ENCODE measurements at regions not wholly inside any gene's neighbourhood (a gene's known extent, or its start where the extent isn't known, plus 50 kb on each side); places are given as distances from the start of the nearest gene placed in this dataset.

GRCh38 chr14:101167428-101167827 lies 263.9 kb upstream of the RTL1 start:
- DNase-seq (ENCODE audit: low read depth, low spot score): peak; percentile 18
- Histone ChIP-seq H3K36me3 (ENCODE audit: control insufficient read depth in 1 of 2, insufficient read depth in 2 of 2, low read length in 2 of 2) (no peaks in the 10 kb centered on the region), H3K27ac (ENCODE audit: low read depth, low read length) (no peak overlapping the region), H3K4me1 (ENCODE audit: control insufficient read depth in 1 of 2, insufficient read depth in 2 of 2, low read length in 2 of 2) (no peaks in the 10 kb centered on the region), H3K9me2 (ENCODE audit: insufficient read depth) (no peaks in the 10 kb centered on the region), H3K9ac (ENCODE audit: low read length) (no peak overlapping the region), H3K79me2 (ENCODE audit: insufficient read depth, low read length) (no peaks in the 10 kb centered on the region), H3K4me2 (ENCODE audit: low read length) (no peak overlapping the region), H3K27me3 (ENCODE audit: insufficient read depth, low read length) (no peaks in the 10 kb centered on the region), H4K20me1 (ENCODE audit: insufficient read depth) (no peaks in the 10 kb centered on the region), H3K4me3 (replicated peaks in 1 of 2; ENCODE audit: low read depth in 1 of 2, low read length in 2 of 2) (no peak overlapping the region), H2AFZ (ENCODE audit: low read depth, low read length, poor library complexity, severe bottlenecking) (no peak overlapping the region), H3K9me3 (ENCODE audit: control insufficient read depth in 1 of 2, insufficient read depth in 1 of 2, low read depth in 1 of 2, low read length in 2 of 2) (peaks cover 3 to 6% of the 10 kb centered on the region in 2 experiments; a peak in 2 of 4 replicates)
- CTCF ChIA-PET: no interaction called here
- RAD21 ChIA-PET (ENCODE audit: low non-redundant PET in 1 of 2, low total read pairs in 2 of 2, uncharacterized antibody in 2 of 2, unreplicated experiment in 2 of 2): no interaction called here
- TF ChIP-seq CBX3 (IDR thresholded peaks at IDR 0.05; ENCODE audit: low read depth) (peak; percentile 79; the same call in 1 of the 2 replicates), SIN3A (IDR thresholded peaks at IDR 0.05; ENCODE audit: low read depth) (no peak), ZBTB33 (IDR thresholded peaks at IDR 0.05; ENCODE audit: extremely low read depth, insufficient replicate concordance, low read length) (no peak)
- POLR2A ChIA-PET: no interaction called here
- no TSS peak for BruUV-seq (replicated peaks)
- intact Hi-C loops (cut with micrococcal nuclease): no loop called here
- ATAC-seq: no peak

GRCh38 chr14:101169267-101169666 lies 265.7 kb upstream of the RTL1 start:
- no peak for DNase-seq (ENCODE audit: low read depth, low spot score)
- H3K79me2 ChIP-seq (ENCODE audit: insufficient read depth, low read length): no peaks in the 10 kb centered on the region
- no peaks in the 10 kb centered on the region for H3K27me3 ChIP-seq (ENCODE audit: insufficient read depth, low read length)
- intact Hi-C loops (cut with micrococcal nuclease): no loop called here
- H3K4me2 ChIP-seq (ENCODE audit: low read length): no peak overlapping the region
- H4K20me1 ChIP-seq (ENCODE audit: insufficient read depth): no peaks in the 10 kb centered on the region
- TF ChIP-seq ELF1 (IDR thresholded peaks at IDR 0.05; ENCODE audit: borderline replicate concordance, low read depth): no peak
- no peak for TF ChIP-seq EGR1 (IDR thresholded peaks at IDR 0.05; ENCODE audit: low read depth)
- no peak for TF ChIP-seq SP1 (IDR thresholded peaks at IDR 0.05; ENCODE audit: low read depth)
- TF ChIP-seq ZBTB33 (IDR thresholded peaks at IDR 0.05; ENCODE audit: extremely low read depth, insufficient replicate concordance, low read length): no peak
- no peak for TF ChIP-seq EZH2 (IDR thresholded peaks at IDR 0.05)
- TF ChIP-seq FOSL1 (IDR thresholded peaks at IDR 0.05; ENCODE audit: low read depth): no peak
- TF ChIP-seq REST (IDR thresholded peaks at IDR 0.05; ENCODE audit: low read depth): no peak
- no peak for TF ChIP-seq RAD21 (IDR thresholded peaks at IDR 0.05; ENCODE audit: low read depth)
- TF ChIP-seq MAX (IDR thresholded peaks at IDR 0.05): no peak
- TF ChIP-seq POLR2A (IDR thresholded peaks at IDR 0.05; ENCODE audit: borderline replicate concordance, extremely low read depth, insufficient read depth, insufficient read length): no peak
- ChIA-PET POLR2A (no interaction called here), RAD21 (ENCODE audit: low non-redundant PET in 1 of 2, low total read pairs in 2 of 2, uncharacterized antibody in 2 of 2, unreplicated experiment in 2 of 2) (no interaction called here), CTCF (no interaction called here)
- H3K9me2 ChIP-seq (ENCODE audit: insufficient read depth): no peaks in the 10 kb centered on the region
- no peak overlapping the region for H3K4me3 ChIP-seq (replicated peaks in 1 of 2; ENCODE audit: low read depth in 1 of 2, low read length in 2 of 2)
- H3K9me3 ChIP-seq (ENCODE audit: control insufficient read depth in 1 of 2, insufficient read depth in 1 of 2, low read depth in 1 of 2, low read length in 2 of 2): peaks cover 3 to 6% of the 10 kb centered on the region in 2 experiments; a peak in 2 of 4 replicates
- BruUV-seq (replicated peaks): no TSS peak
- H3K4me1 ChIP-seq (ENCODE audit: control insufficient read depth in 1 of 2, insufficient read depth in 2 of 2, low read length in 2 of 2): no peaks in the 10 kb centered on the region
- no peak for ATAC-seq
- H3K27ac ChIP-seq (ENCODE audit: low read depth, low read length): no peak overlapping the region
- H3K9ac ChIP-seq (ENCODE audit: low read length): no peak overlapping the region
- no peaks in the 10 kb centered on the region for H3K36me3 ChIP-seq (ENCODE audit: control insufficient read depth in 1 of 2, insufficient read depth in 2 of 2, low read length in 2 of 2)
- no peak overlapping the region for H2AFZ ChIP-seq (ENCODE audit: low read depth, low read length, poor library complexity, severe bottlenecking)
